ENCODE measurements at regions not wholly inside any gene's neighbourhood (a gene's known extent, or its start where the extent isn't known, plus 50 kb on each side); places are given as distances from the start of the nearest gene placed in this dataset.
A peak's percentile ranks its signal among the peaks of the same experiment; 100 is the strongest.

GRCh38 chr1:234981758-234982157, 146.9 kb downstream of the TOMM20 start:
- Histone ChIP-seq H3K4me3 (no peak overlapping the region), H3K27me3 (no peaks in the 10 kb centered on the region), H3K4me1 (peaks cover 54 to 98% of the 10 kb centered on the region in 2 donors), H3K27ac (peak overlapping the region; percentile 87 to 99), H3K9me3 (no peaks in the 10 kb centered on the region), H3K36me3 (no peaks in the 10 kb centered on the region)
- ATAC-seq (no peak), DNase-seq (no peak)
- intact Hi-C loops (cut with DNase I), result loop anchor here in 1 of 2 donors (5.0 to 10.0 kb wide), 2 partner anchors 259 to 377 kb away; no protein-coding TSS in a partner anchor
- TF ChIP-seq CTCF (IDR thresholded peaks at IDR 0.05), result no peak

- H3K4me1 ChIP-seq, result peaks cover 53 to 99% of the 10 kb centered on the region in 2 donors
- DNase-seq, result peak in 3 of 4 donors; percentile 48 to 91 (median 85)
- no peaks in the 10 kb centered on the region for H3K36me3 ChIP-seq
- no peaks in the 10 kb centered on the region for H3K9me3 ChIP-seq
- TF ChIP-seq CTCF (IDR thresholded peaks at IDR 0.05), result peak in 1 of 2 donors; percentile 13
- peak overlapping the region; percentile 87 to 99 for H3K27ac ChIP-seq
- intact Hi-C loops (cut with DNase I), result loop anchor here in 1 of 2 donors (5.0 to 10.0 kb wide), 2 partner anchors 259 to 376 kb away; no protein-coding TSS in a partner anchor
- peak; percentile 69 for ATAC-seq
- peak overlapping the region in 1 of 2 donors; percentile 36 for H3K4me3 ChIP-seq
- no peaks in the 10 kb centered on the region for H3K27me3 ChIP-seq
Observed at GRCh38 chr1:234980645-234981396, 147.8 kb downstream of the TOMM20 start.

- no peak for TF ChIP-seq CTCF (IDR thresholded peaks at IDR 0.05)
- Histone ChIP-seq H3K4me1 (peaks cover 57 to 99% of the 10 kb centered on the region in 2 donors), H3K9me3 (no peaks in the 10 kb centered on the region), H3K27me3 (no peaks in the 10 kb centered on the region), H3K4me3 (peak overlapping the region in 1 of 2 donors; percentile 36), H3K36me3 (no peaks in the 10 kb centered on the region), H3K27ac (peak overlapping the region; percentile 87 to 99)
- intact Hi-C loops (cut with DNase I), result loop anchor here in 1 of 2 donors (5.0 to 10.0 kb wide), 2 partner anchors 258 to 375 kb away; no protein-coding TSS in a partner anchor
- peak in 1 of 4 donors; percentile 54 for DNase-seq
- no peak for ATAC-seq
Observed at GRCh38 chr1:234980291-234980644, 148.4 kb downstream of the TOMM20 start.

GRCh38 chr1:234979296-234980279, 149.0 kb downstream of the TOMM20 start:
- H3K4me1 ChIP-seq, result peaks cover 51 to 99% of the 10 kb centered on the region in 2 donors
- peak overlapping the region in 1 of 2 donors; percentile 36 for H3K4me3 ChIP-seq

More at GRCh38 chr1:234979296-234980279, 149.0 kb downstream of the TOMM20 start:
- H3K27ac ChIP-seq, result peak overlapping the region; percentile 87 to 99
- DNase-seq, result peak in 1 of 4 donors; percentile 46
- no peaks in the 10 kb centered on the region for H3K36me3 ChIP-seq
- H3K9me3 ChIP-seq, result no peaks in the 10 kb centered on the region
- no peaks in the 10 kb centered on the region for H3K27me3 ChIP-seq
- TF ChIP-seq CTCF (IDR thresholded peaks at IDR 0.05), result no peak
- intact Hi-C loops (cut with DNase I), result loop anchor here in 1 of 2 donors (5.0 to 10.0 kb wide), 2 partner anchors 257 to 375 kb away; no protein-coding TSS in a partner anchor
- ATAC-seq, result no peak
